ENCODE measurements at regions not wholly inside any gene's neighbourhood (a gene's known extent, or its start where the extent isn't known, plus 50 kb on each side); places are given as distances from the start of the nearest gene placed in this dataset.
"Not testable (repeated sequence)": the region's sequence is repeated elsewhere in the genome, so short reads cannot be mapped to it uniquely, and the experiment has no call there.

DNA sequence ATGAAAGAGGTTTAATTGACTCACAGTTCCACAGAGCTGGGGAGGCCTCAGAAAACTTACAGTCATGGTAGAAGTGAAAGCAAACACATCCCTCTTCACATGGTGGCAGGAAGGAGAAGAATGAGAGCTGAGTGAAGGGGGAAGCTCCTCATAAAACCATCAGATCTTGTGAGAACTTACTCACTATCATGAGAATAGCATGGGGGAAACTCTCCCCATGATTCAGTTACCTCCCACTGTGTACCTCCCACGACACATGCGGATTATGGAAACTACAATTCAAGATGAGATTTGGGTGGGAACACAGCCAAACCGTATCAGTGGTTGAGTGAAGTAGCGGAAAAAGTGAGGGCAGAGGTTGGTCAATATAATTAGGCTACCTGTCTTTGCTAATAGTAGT, 538.3 kb downstream of the KIF2B start:
- TF ChIP-seq, protein P1, sequence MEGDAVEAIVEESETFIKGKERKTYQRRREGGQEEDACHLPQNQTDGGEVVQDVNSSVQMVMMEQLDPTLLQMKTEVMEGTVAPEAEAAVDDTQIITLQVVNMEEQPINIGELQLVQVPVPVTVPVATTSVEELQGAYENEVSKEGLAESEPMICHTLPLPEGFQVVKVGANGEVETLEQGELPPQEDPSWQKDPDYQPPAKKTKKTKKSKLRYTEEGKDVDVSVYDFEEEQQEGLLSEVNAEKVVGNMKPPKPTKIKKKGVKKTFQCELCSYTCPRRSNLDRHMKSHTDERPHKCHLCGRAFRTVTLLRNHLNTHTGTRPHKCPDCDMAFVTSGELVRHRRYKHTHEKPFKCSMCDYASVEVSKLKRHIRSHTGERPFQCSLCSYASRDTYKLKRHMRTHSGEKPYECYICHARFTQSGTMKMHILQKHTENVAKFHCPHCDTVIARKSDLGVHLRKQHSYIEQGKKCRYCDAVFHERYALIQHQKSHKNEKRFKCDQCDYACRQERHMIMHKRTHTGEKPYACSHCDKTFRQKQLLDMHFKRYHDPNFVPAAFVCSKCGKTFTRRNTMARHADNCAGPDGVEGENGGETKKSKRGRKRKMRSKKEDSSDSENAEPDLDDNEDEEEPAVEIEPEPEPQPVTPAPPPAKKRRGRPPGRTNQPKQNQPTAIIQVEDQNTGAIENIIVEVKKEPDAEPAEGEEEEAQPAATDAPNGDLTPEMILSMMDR (conservative IDR thresholded peaks at IDR 0.05; ENCODE audit: low read length), result not testable (repeated sequence)
- TF ChIP-seq EZH2phosphoT487 (IDR thresholded peaks at IDR 0.05; ENCODE audit: borderline replicate concordance, low read depth, low read length), result not testable (repeated sequence)
